HL-60 (cell line): ENCODE measurements at regions not wholly inside any gene's neighbourhood (a gene's known extent, or its start where the extent isn't known, plus 50 kb on each side); places are given as distances from the start of the nearest gene placed in this dataset.

Experiments used
- DNase-seq, 2 experiments: peaks; one replicate each; pipeline ENCODE4 v3.0.0-alpha.2; 2010 to 2020; ENCODE audit warnings: low read depth in 1 of 2, low spot score in 1 of 2
- H3K27ac ChIP-seq: fragments of 250-450 bp; sonication (Bioruptor Pico); replicated peaks from 2 replicates; pipeline ENCODE4 v1.5.1; 2020; ENCODE audit warnings: mild to moderate bottlenecking, moderate library complexity
- H3K27me3 ChIP-seq: fragments of 250-450 bp; sonication (Bioruptor Pico); 2 replicates; pipeline ENCODE4 v1.5.1; 2021; ENCODE audit warnings: mild to moderate bottlenecking, moderate library complexity; ENCODE audit not compliant: insufficient read depth, poor library complexity, severe bottlenecking
- H3K4me3 ChIP-seq: replicated peaks from 2 replicates; pipeline ENCODE4 v1.5.1; 2011; ENCODE audit warnings: mild to moderate bottlenecking, control low read depth, low read length; ENCODE audit not compliant: insufficient read depth
- CTCF ChIP-seq: IDR thresholded peaks from one replicate; pipeline ENCODE4 v1.5.1; 2011; ENCODE audit warnings: low read length, control low read depth, inconsistent platforms; ENCODE audit not compliant: insufficient read depth
- GABPA ChIP-seq: IDR thresholded peaks from 2 replicates; pipeline ENCODE4 v1.6.1; 2012; ENCODE audit warnings: low read depth
- POLR2AphosphoS5 ChIP-seq: IDR thresholded peaks from 2 replicates; pipeline ENCODE4 v1.6.1; 2012; ENCODE audit warnings: low read depth
- REST ChIP-seq: IDR thresholded peaks from 2 replicates; pipeline ENCODE4 v1.6.1; 2012; ENCODE audit warnings: low read depth; ENCODE audit not compliant: insufficient replicate concordance
- SPI1 ChIP-seq: IDR thresholded peaks from 2 replicates; pipeline ENCODE4 v1.6.1; 2012; ENCODE audit warnings: low read depth, mild to moderate bottlenecking, borderline replicate concordance

GRCh38 chr9:16182784-16183183 is 629.9 kb downstream of the CCDC171 start:
- DNase-seq: no peak
- Histone ChIP-seq H3K4me3 (no peak overlapping the region), H3K27ac (no peak overlapping the region), H3K27me3 (no peaks in the 10 kb centered on the region)
- no peak for TF ChIP-seq POLR2AphosphoS5
- no peak for TF ChIP-seq SPI1
- no peak for TF ChIP-seq GABPA
- no peak for TF ChIP-seq REST
- no peak for TF ChIP-seq CTCF

- no peak overlapping the region for H3K4me3 ChIP-seq
- TF ChIP-seq CTCF (no peak), SPI1 (no peak), GABPA (no peak), POLR2AphosphoS5 (no peak), REST (no peak)
- no peak for DNase-seq
- H3K27me3 ChIP-seq: no peaks in the 10 kb centered on the region
- H3K27ac ChIP-seq: no peak overlapping the region
Observed at GRCh38 chr9:16184964-16185646, 632.3 kb downstream of the CCDC171 start.

- DNase-seq: no peak
- H3K27ac ChIP-seq: no peak overlapping the region
- H3K27me3 ChIP-seq: no peaks in the 10 kb centered on the region
- H3K4me3 ChIP-seq: no peak overlapping the region
- no peak for TF ChIP-seq GABPA
- no peak for TF ChIP-seq POLR2AphosphoS5
Observed at GRCh38 chr9:16191191-16191590, 638.3 kb downstream of the CCDC171 start.

GRCh38 chr9:16191691-16192402 is 639.0 kb downstream of the CCDC171 start:
- Histone ChIP-seq H3K27ac (no peak overlapping the region), H3K4me3 (no peak overlapping the region), H3K27me3 (no peaks in the 10 kb centered on the region)
- DNase-seq: peak; percentile 1 to 21
- no peak for TF ChIP-seq REST
- TF ChIP-seq CTCF: peak; percentile 30
